Cardiac muscle cell (in vitro differentiated cells and primary cell): ENCODE measurements at regions not wholly inside any gene's neighbourhood (a gene's known extent, or its start where the extent isn't known, plus 50 kb on each side); places are given as distances from the start of the nearest gene placed in this dataset.

Source experiments
- DNase-seq, 2 donors: peaks; one replicate each; pipeline versions ENCODE4 v3.0.0 to v3.0.0-alpha.2; 2010 to 2017; ENCODE audit warnings: low read depth in 1 of 2, low spot score in 1 of 2
- H3K27ac ChIP-seq: fragments of 200-600 bp; sonication (generic); 2 replicates; pipeline ENCODE4 v1.5.1; 2016
- H3K27me3 ChIP-seq: fragments of 200-600 bp; sonication (generic); 2 replicates; pipeline ENCODE4 v1.6.0; 2016; ENCODE audit warnings: control low read depth
- H3K36me3 ChIP-seq: fragments of 200-600 bp; sonication (generic); 2 replicates; pipeline ENCODE4 v1.5.1; 2016; ENCODE audit warnings: control low read depth
- H3K4me1 ChIP-seq: fragments of 200-600 bp; sonication (generic); 2 replicates; pipeline ENCODE4 v1.8.1; 2017; ENCODE audit warnings: low read depth, mild to moderate bottlenecking, mixed run types
- H3K4me3 ChIP-seq: fragments of 200-600 bp; sonication (generic); 2 replicates; pipeline ENCODE4 v1.5.1; 2016; ENCODE audit warnings: mild to moderate bottlenecking
- H3K9me3 ChIP-seq: fragments of 200-600 bp; sonication (generic); 2 replicates; pipeline ENCODE4 v1.5.1; 2017; ENCODE audit warnings: low read depth, mild to moderate bottlenecking, control low read depth
- CTCF ChIP-seq: IDR thresholded peaks from 2 replicates; pipeline ENCODE4 v1.5.1; 2012; ENCODE audit warnings: low read depth, mild to moderate bottlenecking, low read length

GRCh38 chr3:189056646-189057335, 115.0 kb upstream of the TPRG1 start:
- no peaks in the 10 kb centered on the region for H3K9me3 ChIP-seq
- no peaks in the 10 kb centered on the region for H3K27me3 ChIP-seq
- TF ChIP-seq CTCF: no peak
- H3K27ac ChIP-seq: no peak overlapping the region
- no peaks in the 10 kb centered on the region for H3K36me3 ChIP-seq
- no peaks in the 10 kb centered on the region for H3K4me1 ChIP-seq
- DNase-seq: no peak
- no peak overlapping the region for H3K4me3 ChIP-seq

GRCh38 chr3:189057369-189057768, 114.4 kb upstream of the TPRG1 start:
- H3K4me3 ChIP-seq: no peak overlapping the region
- no peaks in the 10 kb centered on the region for H3K9me3 ChIP-seq
- H3K27me3 ChIP-seq: no peaks in the 10 kb centered on the region
- no peaks in the 10 kb centered on the region for H3K36me3 ChIP-seq
- no peak overlapping the region for H3K27ac ChIP-seq
- DNase-seq: no peak
- no peak for TF ChIP-seq CTCF
- H3K4me1 ChIP-seq: no peaks in the 10 kb centered on the region

GRCh38 chr3:189058071-189058470, 113.7 kb upstream of the TPRG1 start:
- no peaks in the 10 kb centered on the region for H3K4me1 ChIP-seq
- no peaks in the 10 kb centered on the region for H3K27me3 ChIP-seq
- DNase-seq: no peak
- H3K4me3 ChIP-seq: no peak overlapping the region
- no peaks in the 10 kb centered on the region for H3K9me3 ChIP-seq
- no peak for TF ChIP-seq CTCF
- H3K27ac ChIP-seq: no peak overlapping the region
- H3K36me3 ChIP-seq: no peaks in the 10 kb centered on the region

- Histone ChIP-seq H3K27ac (no peak overlapping the region), H3K36me3 (no peaks in the 10 kb centered on the region), H3K4me3 (no peak overlapping the region), H3K4me1 (no peaks in the 10 kb centered on the region), H3K27me3 (no peaks in the 10 kb centered on the region), H3K9me3 (no peaks in the 10 kb centered on the region)
- DNase-seq: no peak
- no peak for TF ChIP-seq CTCF
Observed at GRCh38 chr3:189070965-189071364, 100.8 kb upstream of the TPRG1 start.

- Histone ChIP-seq H3K27ac (no peak overlapping the region), H3K4me1 (no peaks in the 10 kb centered on the region), H3K27me3 (no peaks in the 10 kb centered on the region), H3K9me3 (no peaks in the 10 kb centered on the region), H3K4me3 (no peak overlapping the region), H3K36me3 (no peaks in the 10 kb centered on the region)
- no peak for TF ChIP-seq CTCF
- no peak for DNase-seq
Observed at GRCh38 chr3:189071446-189071845, 100.3 kb upstream of the TPRG1 start.

GRCh38 chr3:189076449-189076848, 95.3 kb upstream of the TPRG1 start:
- H3K27ac ChIP-seq: no peak overlapping the region

More at GRCh38 chr3:189076449-189076848, 95.3 kb upstream of the TPRG1 start:
- H3K36me3 ChIP-seq: no peaks in the 10 kb centered on the region
- no peaks in the 10 kb centered on the region for H3K4me1 ChIP-seq
- no peak for TF ChIP-seq CTCF
- no peaks in the 10 kb centered on the region for H3K9me3 ChIP-seq
- H3K27me3 ChIP-seq: no peaks in the 10 kb centered on the region
- DNase-seq: no peak
- no peak overlapping the region for H3K4me3 ChIP-seq
